SKM-1 (cell line): ENCODE measurements at regions not wholly inside any gene's neighbourhood (a gene's known extent, or its start where the extent isn't known, plus 50 kb on each side); places are given as distances from the start of the nearest gene placed in this dataset.

Experiments
- DNase-seq: peaks from one replicate; lab custom pipeline; 2025; ENCODE audit not compliant: unreplicated experiment; lab: John Stamatoyannopoulos, UW

DNA sequence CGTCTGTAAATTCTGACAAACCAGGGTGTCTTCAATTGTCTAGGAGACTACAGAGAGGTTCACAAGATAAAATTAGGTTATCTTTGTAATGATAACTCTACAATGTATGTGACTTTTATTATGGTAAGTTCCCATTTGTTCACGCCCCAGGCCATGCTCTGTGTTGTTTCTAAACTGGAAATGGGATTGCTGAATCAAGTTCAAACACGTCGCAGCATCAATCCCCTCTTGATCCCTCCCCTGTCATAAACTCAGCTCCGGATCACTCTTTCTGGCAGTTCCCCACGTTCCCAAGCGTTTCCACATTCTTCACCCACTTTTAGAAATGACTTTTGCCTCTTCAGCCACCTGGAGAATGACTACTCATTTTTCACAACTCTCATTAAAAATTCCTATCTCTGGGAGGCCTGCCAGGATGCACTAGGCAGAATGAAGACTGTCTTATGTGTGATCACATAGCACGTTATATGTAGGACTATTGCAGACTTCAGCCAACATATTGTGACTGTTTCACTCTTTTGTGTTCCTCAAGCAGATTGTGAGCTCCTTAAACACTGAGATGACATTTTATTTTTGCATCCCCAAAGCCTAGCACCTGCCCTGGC is 1124.2 kb upstream of the WWC1 start:
- DNase-seq = no peak

GRCh38 chr5:167168971-167169370 is 1122.5 kb upstream of the WWC1 start:
- no peak for DNase-seq

GRCh38 chr5:167171056-167171455 is 1120.4 kb upstream of the WWC1 start:
- DNase-seq = no peak

DNA sequence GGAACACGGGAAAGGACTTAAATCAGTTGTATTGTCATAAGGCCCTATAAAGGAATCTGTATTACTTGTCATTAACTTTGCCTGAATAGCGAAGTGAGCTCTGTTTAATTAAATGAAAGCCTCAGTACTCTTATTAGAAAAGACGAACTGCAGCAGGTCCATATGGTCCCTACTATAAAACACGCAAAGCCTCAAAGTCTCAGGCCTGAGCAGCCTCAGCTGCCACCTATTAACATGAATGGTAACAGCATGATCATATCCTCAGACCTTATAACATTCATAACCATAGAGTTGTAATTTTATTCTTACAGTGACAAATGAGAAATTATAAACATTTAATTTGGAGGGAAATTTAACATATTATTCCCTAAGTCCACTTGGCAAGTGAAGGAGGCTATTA is 1113.7 kb upstream of the WWC1 start:
- no peak for DNase-seq

DNA sequence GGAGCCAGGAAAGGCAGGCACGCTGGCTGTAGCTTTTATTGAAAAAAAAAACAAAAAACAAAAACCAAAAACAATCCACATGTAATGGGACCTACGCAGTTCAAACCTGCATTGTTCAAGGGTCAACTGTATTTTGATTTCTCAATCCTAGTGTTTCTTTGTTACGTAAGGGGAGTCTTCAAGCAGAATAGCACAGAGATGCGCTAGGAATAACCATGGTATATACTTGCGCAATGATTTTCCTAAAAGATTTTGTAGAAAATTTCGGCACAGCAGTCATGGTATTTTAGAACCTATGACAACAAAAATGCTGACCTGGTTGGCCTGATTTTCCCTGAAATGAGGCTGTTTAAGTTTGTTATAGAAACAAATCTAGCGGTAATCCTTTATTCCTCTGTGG is 1110.5 kb upstream of the WWC1 start:
- DNase-seq = no peak

- DNase-seq = no peak
Observed at GRCh38 chr5:167205881-167206280, 1085.6 kb upstream of the WWC1 start.

DNA sequence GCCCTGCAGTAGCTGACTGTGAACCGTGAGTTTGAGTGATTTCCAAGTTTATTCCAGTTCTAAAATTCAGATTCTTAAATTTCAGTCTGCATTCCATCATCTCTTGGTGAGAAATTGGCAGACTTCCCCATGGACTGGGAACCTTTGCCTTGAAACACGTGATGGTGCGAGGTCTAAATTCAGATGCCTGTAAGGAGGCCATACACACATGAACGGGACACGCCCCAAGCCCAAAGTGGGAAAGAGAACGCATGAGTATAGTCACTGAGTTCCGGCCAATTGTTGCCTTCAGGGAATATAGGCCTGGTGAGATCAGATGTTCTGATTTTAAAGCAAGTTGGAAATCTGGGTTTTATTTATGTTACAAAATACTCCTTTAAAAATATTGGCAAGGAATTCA is 1084.4 kb upstream of the WWC1 start:
- no peak for DNase-seq

DNA sequence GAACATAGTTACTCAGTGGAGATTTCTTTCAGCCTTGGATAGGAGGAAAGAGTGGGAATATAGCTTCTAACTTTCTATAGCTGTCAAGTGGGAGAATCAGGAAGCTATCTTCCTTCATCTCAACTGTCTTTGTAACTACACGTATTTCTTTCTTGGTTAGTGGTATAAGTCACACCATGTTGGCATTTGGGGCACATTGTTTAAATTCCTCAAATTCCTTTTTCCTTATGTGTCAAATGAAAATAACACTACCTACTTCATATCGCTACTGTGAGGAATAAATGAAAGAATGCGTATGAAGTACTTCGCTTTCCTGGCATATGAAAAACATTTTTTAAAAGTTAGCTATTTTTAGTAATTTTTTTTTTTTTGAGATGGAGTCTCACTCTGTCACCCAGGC is 1082.5 kb upstream of the WWC1 start:
- no peak for DNase-seq

DNA sequence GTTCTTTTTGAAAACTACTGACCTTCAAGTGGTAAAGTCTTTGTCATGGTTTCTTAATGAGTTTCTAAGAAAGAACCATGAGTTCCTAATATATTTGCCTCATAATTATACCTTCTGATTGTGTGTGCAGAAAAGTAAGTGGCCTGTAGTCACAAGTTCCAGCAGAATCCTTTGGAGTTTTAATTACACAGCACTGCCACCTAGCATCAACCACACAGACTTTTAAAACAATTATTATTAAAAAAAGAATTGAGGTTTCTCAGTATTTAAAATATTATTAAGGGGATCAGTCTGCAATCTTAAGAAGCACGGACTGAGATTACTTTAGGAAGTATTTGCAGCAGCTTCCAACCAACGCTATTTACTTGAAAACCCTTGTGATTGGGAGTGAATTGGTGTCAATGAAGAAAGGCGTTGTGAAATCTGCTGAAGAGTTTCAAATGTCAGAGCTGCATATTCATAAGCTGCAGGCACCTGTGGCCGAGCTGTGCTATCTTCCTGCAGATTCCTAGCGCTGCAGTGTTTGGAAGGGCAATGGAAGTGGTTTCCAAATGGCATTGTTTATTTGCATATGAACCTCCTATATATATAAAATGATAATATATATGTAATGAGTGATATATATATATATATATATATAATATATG is 1074.2 kb upstream of the WWC1 start:
- DNase-seq = no peak

DNA sequence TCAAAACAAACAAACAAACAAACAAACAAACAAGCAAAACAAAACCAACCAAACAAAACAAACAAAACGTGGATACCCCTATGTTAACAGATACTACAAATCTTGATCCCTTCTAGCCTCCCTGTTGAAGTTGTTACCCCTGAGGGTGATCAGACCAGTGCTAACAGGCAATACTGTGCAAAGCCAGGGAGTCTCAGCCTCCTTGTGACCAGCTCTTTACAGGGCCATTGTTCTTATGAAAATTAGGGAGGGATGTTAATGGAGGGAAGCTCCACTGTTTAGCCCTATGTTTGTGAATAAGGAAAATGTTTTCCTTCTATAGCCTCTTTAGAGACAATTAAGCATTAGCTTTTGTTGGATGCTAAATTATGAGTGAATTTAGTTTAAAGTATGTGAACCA is 1072.1 kb upstream of the WWC1 start:
- no peak for DNase-seq

GRCh38 chr5:167226386-167226785 is 1065.1 kb upstream of the WWC1 start:
- DNase-seq = no peak

- no peak for DNase-seq
Observed at GRCh38 chr5:167228134-167228533, 1063.3 kb upstream of the WWC1 start.

DNA sequence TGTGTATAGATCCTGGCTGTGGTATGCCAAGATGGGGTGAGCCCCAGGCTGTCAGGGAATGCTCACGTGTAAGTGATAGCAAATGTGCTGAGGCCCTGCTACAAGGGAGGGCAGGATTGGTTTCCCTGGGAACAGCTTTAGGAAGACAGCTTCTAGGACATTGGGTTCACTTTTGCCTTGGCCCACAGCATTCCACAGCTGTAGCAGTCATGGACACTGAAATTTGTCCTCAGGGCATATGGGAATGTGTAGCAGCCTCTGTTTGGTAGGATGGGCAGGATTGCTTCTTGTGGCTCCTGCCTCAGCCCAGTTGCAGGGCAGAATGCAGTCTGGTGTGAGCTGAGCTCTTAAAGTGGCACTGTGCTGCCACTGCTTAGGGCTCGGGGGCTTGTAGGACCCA is 1061.7 kb upstream of the WWC1 start:
- no peak for DNase-seq

GRCh38 chr5:167230414-167230813 is 1061.0 kb upstream of the WWC1 start:
- no peak for DNase-seq

DNA sequence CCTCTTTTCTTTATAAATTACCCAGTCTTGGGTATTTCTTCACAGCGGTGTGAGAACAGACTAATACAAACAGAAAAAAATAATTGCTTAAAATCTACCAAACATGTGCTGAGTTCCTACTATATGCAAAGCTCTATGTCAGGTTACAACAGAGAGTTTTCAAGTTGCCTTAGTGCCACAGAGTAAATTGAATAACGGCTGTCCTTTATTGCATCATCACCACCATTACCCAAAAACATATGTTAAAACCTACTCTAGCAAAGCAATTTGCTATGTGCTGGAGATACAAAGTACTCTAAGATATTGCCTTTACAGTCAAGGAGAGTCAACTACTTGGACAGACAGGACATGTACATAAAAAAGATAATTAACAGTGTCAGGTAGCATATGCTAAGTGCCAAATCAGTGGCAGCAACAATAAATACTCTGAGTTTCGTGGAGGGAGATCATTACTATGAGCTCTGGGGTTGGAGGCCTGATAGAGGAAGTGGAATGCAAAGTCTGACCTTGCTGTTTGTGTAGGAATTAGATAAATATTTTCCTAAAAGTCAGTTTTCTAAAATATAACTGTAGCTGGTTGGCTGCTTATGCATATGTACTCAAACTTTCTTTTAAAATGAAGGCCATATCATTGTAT is 1058.7 kb upstream of the WWC1 start:
- no peak for DNase-seq

GRCh38 chr5:167233507-167234220 is 1057.8 kb upstream of the WWC1 start:
- no peak for DNase-seq

DNA sequence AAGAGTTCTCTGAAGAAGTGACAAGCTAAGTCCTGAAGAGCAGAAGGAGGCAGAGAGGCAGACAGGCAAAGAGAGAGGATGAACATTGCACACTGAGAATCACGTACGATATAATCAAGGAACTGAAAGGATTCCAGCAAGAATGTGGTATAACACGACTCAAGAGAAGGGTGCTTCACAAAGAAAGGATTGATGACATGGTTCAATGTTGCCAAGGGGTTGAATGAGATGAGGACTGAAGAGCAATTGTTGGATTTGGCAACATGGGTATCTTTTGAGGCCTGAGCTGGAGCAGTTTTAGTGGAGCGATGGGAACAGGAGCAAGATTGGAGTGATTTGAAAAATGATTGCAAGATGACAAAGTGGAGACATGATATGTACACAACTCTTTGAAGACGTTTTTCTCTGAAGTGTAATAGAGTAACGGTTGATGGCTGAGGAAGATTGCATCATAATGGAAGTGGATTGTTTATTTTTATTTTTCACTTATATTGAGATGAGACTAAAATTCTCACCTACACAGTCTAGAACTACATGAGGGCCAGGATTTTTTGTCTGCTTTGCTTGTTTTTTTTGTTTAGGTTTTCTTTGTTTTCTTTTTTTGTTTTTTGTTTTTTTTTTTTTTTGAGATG is 1049.9 kb upstream of the WWC1 start:
- DNase-seq = no peak

DNA sequence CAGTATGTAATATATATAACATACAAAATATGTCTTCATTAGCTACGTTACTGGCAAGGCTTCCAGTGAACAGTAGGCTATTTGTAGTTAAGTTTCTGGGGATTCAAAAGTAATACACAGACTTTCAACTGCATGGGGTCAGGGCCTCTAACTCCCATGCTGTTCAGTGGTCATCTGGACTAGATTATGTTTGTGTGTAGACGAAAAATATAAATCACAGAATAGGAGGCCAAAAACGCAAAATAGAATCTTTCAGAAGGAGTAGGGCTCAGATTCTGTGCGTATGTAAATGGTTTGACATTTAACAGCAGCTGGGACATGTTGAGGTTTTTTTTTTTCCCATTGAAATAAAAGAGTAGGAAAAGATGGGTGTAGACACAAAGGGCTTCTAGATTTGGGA is 1048.7 kb upstream of the WWC1 start:
- DNase-seq = no peak

GRCh38 chr5:167243463-167243862 is 1048.0 kb upstream of the WWC1 start:
- no peak for DNase-seq

DNA sequence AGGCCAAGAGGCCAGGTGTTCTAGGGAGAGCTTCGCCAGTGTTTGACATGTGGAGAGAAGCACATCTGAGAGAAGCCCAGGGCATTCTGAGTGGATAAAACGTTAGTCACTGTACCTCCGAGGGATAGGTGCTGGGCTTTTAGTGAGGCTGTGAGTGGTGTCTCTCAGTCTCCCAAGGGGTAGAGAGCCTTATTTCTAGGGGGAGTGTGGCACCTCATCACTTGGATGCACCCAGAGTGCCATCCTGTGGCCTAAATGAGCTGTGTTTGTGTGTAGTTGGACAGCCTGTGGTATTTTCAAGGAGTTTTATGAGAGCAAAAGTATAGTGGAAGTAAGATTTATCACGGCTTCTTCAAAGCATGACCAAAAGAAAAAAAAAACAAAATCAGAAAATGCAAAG is 1046.9 kb upstream of the WWC1 start:
- DNase-seq = no peak

DNA sequence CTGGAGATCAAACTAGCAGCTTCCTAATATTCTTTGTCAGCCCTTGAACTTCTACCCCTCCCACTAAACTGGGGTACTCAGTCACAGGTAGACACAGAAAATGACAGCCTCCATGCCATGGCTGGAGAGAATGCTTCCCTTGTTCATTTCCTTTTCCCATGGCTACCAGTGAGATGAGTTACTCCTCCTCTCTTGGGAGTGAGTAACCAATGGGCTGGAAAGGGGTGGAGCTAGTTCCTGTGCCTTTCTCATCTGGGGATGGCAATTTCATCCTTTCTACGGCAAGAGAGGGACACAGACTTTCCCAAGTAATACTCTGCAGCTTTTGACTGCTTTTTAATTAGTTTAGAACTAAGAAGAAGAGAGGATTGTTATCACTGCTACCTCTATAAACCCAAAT is 1045.6 kb upstream of the WWC1 start:
- no peak for DNase-seq

DNA sequence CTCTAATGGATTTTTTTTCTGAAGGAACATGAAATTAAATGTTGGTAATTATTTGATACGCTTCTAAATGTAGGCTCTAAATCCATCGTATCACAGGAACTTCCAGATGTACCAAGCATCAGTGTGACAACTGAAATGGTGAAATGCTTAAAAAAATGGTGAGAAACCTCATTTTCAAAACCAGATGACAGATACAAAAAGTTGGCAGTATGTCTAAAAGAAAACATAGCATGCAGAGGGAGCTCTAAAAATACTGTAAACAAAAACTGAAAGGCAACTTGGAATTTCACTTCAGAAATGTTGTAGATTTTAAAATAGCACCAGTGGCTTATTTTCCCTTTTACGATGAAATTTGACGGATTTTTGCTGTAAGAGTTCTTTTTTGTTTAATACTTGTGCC is 1043.6 kb upstream of the WWC1 start:
- DNase-seq = no peak
